ENCODE measurements at regions not wholly inside any gene's neighbourhood (a gene's known extent, or its start where the extent isn't known, plus 50 kb on each side); places are given as distances from the start of the nearest gene placed in this dataset.
"Not testable (repeated sequence)": the region's sequence is repeated elsewhere in the genome, so short reads cannot be mapped to it uniquely, and the experiment has no call there.

- intact Hi-C loops (cut with DNase I): no loop called here
- no peak for ATAC-seq
Measured at GRCh38 chr3:16700651-16701050, 95.4 kb upstream of the DAZL start.

GRCh38 chr3:16704941-16705340 is 99.7 kb upstream of the DAZL start:
- intact Hi-C loops (cut with DNase I): no loop called here
- no peak for DNase-seq (ENCODE audit: low spot score)
- ATAC-seq: no peak

More at GRCh38 chr3:16700651-16701050, 95.4 kb upstream of the DAZL start:
- DNase-seq (ENCODE audit: low spot score): no peak

- no peak for DNase-seq (ENCODE audit: low spot score)
- no peak for ATAC-seq
- intact Hi-C loops (cut with DNase I): no loop called here
Measured at GRCh38 chr3:16707260-16707659, 102.0 kb upstream of the DAZL start.

DNA sequence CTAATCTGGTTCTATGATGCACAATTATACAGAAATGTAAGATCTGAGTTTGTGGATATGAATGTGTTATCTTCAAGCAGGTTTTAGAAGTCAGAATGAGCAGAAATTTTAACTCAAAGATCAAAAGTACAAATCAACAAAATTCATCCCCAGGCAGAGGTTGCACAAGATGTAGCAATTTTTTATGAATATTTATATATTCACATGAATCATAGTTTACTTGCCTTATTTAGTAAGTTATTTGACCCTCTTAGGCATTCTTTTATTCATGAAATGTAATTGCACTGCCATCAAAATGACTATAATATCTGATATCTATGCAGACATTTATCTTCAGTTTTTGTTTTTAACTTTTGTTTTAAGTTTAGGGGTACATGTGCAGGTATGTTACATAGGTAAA is 103.1 kb upstream of the DAZL start:
- DNase-seq (ENCODE audit: low spot score) (no peak), ATAC-seq (no peak)
- intact Hi-C loops (cut with DNase I): no loop called here

- DNase-seq (ENCODE audit: low spot score); ATAC-seq; intact Hi-C loops (cut with DNase I): not testable (repeated sequence)
Measured at GRCh38 chr3:16711691-16712090, 106.5 kb upstream of the DAZL start.

DNA sequence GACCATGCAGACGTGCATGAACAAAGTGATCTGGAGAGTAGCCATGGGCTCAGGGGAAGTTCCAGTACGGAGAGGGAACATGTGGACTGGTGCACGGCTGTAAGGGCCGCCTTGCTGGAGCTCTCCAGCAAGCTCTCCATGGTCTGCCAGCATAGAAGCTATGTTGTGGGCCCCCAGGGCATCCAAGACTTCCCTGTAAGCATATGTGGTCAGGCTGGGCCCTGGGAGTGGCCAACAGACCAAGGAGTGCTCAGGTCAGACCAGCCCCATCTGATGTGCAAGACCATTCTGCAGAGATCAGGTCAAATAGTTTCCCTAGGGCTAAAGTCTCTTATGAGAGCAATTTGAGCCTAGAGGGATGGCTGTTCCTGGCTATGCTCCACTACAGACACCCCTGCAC is 110.1 kb upstream of the DAZL start:
- DNase-seq (ENCODE audit: low spot score): no peak
- ATAC-seq: no peak
- intact Hi-C loops (cut with DNase I): loop anchor here (5.0 kb wide), 1 partner anchor 613 kb away; no protein-coding TSS in a partner anchor

GRCh38 chr3:16719426-16719825 is 114.2 kb upstream of the DAZL start:
- no peak for ATAC-seq
- intact Hi-C loops (cut with DNase I): loop anchor here (5.0 kb wide), 1 partner anchor 617 kb away; no protein-coding TSS in a partner anchor
- no peak for DNase-seq (ENCODE audit: low spot score)

- DNase-seq (ENCODE audit: low spot score): no peak
- ATAC-seq: no peak
- intact Hi-C loops (cut with DNase I): no loop called here
Measured at GRCh38 chr3:16720367-16720940, 115.2 kb upstream of the DAZL start.

GRCh38 chr3:16721494-16721893 is 116.3 kb upstream of the DAZL start:
- intact Hi-C loops (cut with DNase I): no loop called here
- DNase-seq (ENCODE audit: low spot score): no peak
- no peak for ATAC-seq

GRCh38 chr3:16723978-16724377 is 118.8 kb upstream of the DAZL start:
- intact Hi-C loops (cut with DNase I): no loop called here
- ATAC-seq: no peak
- DNase-seq (ENCODE audit: low spot score): no peak

- intact Hi-C loops (cut with DNase I): no loop called here
- DNase-seq (ENCODE audit: low spot score): no peak
- no peak for ATAC-seq
Measured at GRCh38 chr3:16724487-16724886, 119.3 kb upstream of the DAZL start.

- no peak for ATAC-seq
- no peak for DNase-seq (ENCODE audit: low spot score)
- intact Hi-C loops (cut with DNase I): no loop called here
Measured at GRCh38 chr3:16725972-16726371, 120.7 kb upstream of the DAZL start.

- no peak for DNase-seq (ENCODE audit: low spot score)
- intact Hi-C loops (cut with DNase I): no loop called here
- no peak for ATAC-seq
Measured at GRCh38 chr3:16728770-16729745, 123.8 kb upstream of the DAZL start.

DNA sequence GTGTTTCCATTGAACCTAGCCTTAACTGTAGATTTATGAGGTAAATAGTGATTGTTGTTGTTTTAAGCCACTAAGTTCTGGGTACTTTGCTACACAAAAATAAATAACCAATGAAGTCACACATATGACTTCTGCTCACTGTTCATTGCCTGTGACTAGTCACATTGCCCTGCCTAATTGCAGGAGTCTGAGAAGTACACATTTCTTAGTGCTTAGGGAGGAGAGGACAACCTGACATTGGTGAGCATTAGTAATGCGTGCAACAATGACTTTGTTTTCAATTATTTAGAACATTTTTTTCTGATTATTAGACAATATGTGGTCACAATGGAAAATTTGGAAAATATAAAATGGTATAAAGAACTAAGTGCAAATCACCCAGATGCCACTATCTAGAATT is 133.2 kb upstream of the DAZL start:
- ATAC-seq (no peak), DNase-seq (ENCODE audit: low spot score) (no peak)
- intact Hi-C loops (cut with DNase I): no loop called here

DNA sequence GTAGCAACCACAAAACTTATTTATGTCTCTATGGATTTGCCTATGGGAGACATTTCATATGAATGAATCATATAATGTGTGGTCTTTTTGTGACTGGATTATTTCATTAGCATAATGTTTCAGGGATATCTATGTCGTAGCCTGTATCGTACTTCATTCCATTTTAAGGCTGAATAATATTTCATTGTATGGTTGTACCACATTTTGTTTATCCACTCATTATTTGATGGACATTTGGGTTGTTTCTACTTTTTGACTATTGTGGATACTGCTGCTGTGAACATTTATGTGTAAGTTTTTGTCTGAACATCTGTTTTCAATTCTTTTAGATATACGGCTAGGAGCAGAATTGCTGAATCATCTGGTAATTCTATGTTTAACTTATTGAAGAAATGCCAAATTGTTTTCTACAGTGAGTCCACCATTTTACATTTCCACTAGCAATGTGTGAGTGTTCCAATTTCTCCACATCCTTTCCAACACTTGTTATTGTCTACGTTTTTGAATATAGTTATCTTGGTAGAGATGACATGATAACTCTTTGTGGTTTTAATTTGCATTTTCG is 134.4 kb upstream of the DAZL start:
- DNase-seq (ENCODE audit: low spot score) (no peak), ATAC-seq (no peak)
- intact Hi-C loops (cut with DNase I): no loop called here

DNA sequence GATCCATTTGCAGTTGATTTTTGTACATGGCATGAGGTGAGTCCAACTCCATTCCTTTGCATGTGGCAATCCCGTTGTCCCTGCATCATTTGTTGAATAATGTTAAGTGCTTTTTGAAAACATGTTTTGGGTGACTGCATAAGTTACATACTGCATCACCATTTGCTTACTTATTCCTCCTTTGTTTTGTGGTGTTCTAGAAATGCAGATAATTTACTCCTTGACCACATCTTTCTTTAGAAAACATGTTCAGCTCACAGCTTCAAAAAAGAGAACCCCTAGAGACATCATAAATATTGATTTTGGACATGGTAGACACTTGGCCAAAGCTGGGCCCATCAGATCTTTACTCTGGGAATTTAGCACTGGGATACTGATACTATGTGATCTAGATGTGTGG is 135.3 kb upstream of the DAZL start:
- DNase-seq (ENCODE audit: low spot score) (no peak), ATAC-seq (no peak)
- intact Hi-C loops (cut with DNase I): no loop called here

GRCh38 chr3:16741103-16741758 is 136.0 kb upstream of the DAZL start:
- intact Hi-C loops (cut with DNase I): no loop called here
- peak; percentile 80 for ATAC-seq
- no peak for DNase-seq (ENCODE audit: low spot score)

- DNase-seq (ENCODE audit: low spot score): no peak
Measured at GRCh38 chr3:16741890-16742289, 136.7 kb upstream of the DAZL start.

GRCh38 chr3:16743276-16743675 is 138.1 kb upstream of the DAZL start:
- intact Hi-C loops (cut with DNase I): no loop called here
- no peak for DNase-seq (ENCODE audit: low spot score)
- ATAC-seq: no peak

More at GRCh38 chr3:16741890-16742289, 136.7 kb upstream of the DAZL start:
- ATAC-seq: peak; percentile 34
- intact Hi-C loops (cut with DNase I): no loop called here

Measured in sciatic nerve (tissue), 2 donors.